H1 (cell line): ENCODE measurements at regions not wholly inside any gene's neighbourhood (a gene's known extent, or its start where the extent isn't known, plus 50 kb on each side); places are given as distances from the start of the nearest gene placed in this dataset.
A peak's percentile ranks its signal among the peaks of the same experiment; 100 is the strongest.

ENCODE experiments used
- CTCF ChIA-PET: fragments of 300-600 bp; sonication (Branson Sonifier 250); formaldehyde crosslinking; loops from one replicate; lab custom pipeline; 2021; ENCODE audit not compliant: partially characterized antibody; lab: Charles Lee
- POLR2A ChIA-PET: fragments of 300-600 bp; sonication (Branson Sonifier 250); formaldehyde crosslinking; loops from one replicate; lab custom pipeline; 2021; ENCODE audit warnings: inconsistent platforms; ENCODE audit not compliant: partially characterized antibody; lab: Charles Lee
- DNase-seq, 2 experiments: peaks; one replicate each; pipeline versions ENCODE4 v3.0.0 to v3.0.0-alpha.2; 2010 to 2022; ENCODE audit warnings: low spot score in 2 of 2, low read depth in 1 of 2, mixed read lengths in 1 of 2
- FAIRE-seq: peaks from 2 replicates; lab custom pipeline; 2011; peaks lifted over from hg19 to GRCh38; lab: Jason Lieb, UNC
- H2AFZ ChIP-seq: 2 replicates; pipeline ENCODE4 v1.8.1; 2012; ENCODE audit warnings: low read length, inconsistent platforms
- H2AK5ac ChIP-seq: 2 replicates; pipeline ENCODE4 v1.6.1; 2013; ENCODE audit warnings: low read depth, low read length
- H2BK120ac ChIP-seq: replicated peaks from 2 replicates; pipeline ENCODE3; 2013; ENCODE audit warnings: low read depth, low read length, inconsistent platforms
- H2BK12ac ChIP-seq: 2 replicates; pipeline ENCODE4 v1.6.1; 2013; ENCODE audit warnings: low read depth, low read length
- H2BK15ac ChIP-seq: 2 replicates; pipeline ENCODE4 v1.6.1; 2013; ENCODE audit warnings: low read length
- H2BK20ac ChIP-seq: 2 replicates; pipeline ENCODE4 v1.6.1; 2013; ENCODE audit warnings: low read length
- H2BK5ac ChIP-seq: 2 replicates; pipeline ENCODE4 v1.6.1; 2013; ENCODE audit warnings: low read depth, low read length
- H3K14ac ChIP-seq: 2 replicates; pipeline ENCODE4 v1.6.1; 2013; ENCODE audit warnings: inconsistent platforms; ENCODE audit not compliant: insufficient read length
- H3K18ac ChIP-seq: 2 replicates; pipeline ENCODE4 v1.6.1; 2013; ENCODE audit warnings: low read length; ENCODE audit errors: extremely low read depth
- H3K23ac ChIP-seq: 2 replicates; pipeline ENCODE4 v1.6.1; 2013; ENCODE audit warnings: inconsistent platforms; ENCODE audit not compliant: insufficient read length
- H3K23me2 ChIP-seq: 2 replicates; pipeline ENCODE4 v1.6.1; 2013; ENCODE audit warnings: low read depth, low read length
- H3K27ac ChIP-seq: 2 replicates; pipeline ENCODE4 v1.6.1; 2011; ENCODE audit warnings: low read depth, low read length, inconsistent platforms
- H3K27me3 ChIP-seq, 4 experiments: replicated peaks in 1 of 4; 1 replicate in 1 of 4; 2 replicates in 3 of 4; pipeline versions ENCODE4 v1.6.1 to v1.8.1; 2011 to 2013; ENCODE audit warnings: low read length in 3 of 4, mild to moderate bottlenecking in 3 of 4, inconsistent platforms in 2 of 4, mixed read lengths in 2 of 4, moderate library complexity in 1 of 4; ENCODE audit not compliant: control insufficient read depth in 3 of 4, insufficient read depth in 3 of 4; ENCODE audit errors: extremely low read depth in 1 of 4
- H3K36me3 ChIP-seq, 4 experiments: 2 replicates each; pipeline versions ENCODE4 v1.6.1 to v1.8.1; 2011 to 2013; ENCODE audit warnings: mild to moderate bottlenecking in 4 of 4, low read length in 3 of 4, moderate library complexity in 2 of 4, control low read depth in 1 of 4, inconsistent platforms in 1 of 4; ENCODE audit not compliant: insufficient read depth in 4 of 4, control insufficient read depth in 2 of 4
- H3K4ac ChIP-seq: replicated peaks from 2 replicates; pipeline ENCODE3; 2013; ENCODE audit warnings: low read length, low read depth, mixed read lengths, inconsistent platforms; ENCODE audit not compliant: insufficient read length
- H3K4me1 ChIP-seq, 4 experiments: replicated peaks in 1 of 4; 1 replicate in 1 of 4; 2 replicates in 3 of 4; pipeline versions ENCODE4 v1.6.1 to v1.8.1; 2011 to 2013; ENCODE audit warnings: low read length in 3 of 4, inconsistent platforms in 2 of 4, mixed read lengths in 1 of 4; ENCODE audit not compliant: insufficient read depth in 4 of 4, control insufficient read depth in 3 of 4
- H3K4me2 ChIP-seq, 2 experiments: 2 replicates each; pipeline versions ENCODE4 v1.6.1 to v1.8.1; 2011 to 2013; ENCODE audit warnings: low read depth in 2 of 2, low read length in 2 of 2, control low read depth in 1 of 2, inconsistent platforms in 1 of 2, mild to moderate bottlenecking in 1 of 2; ENCODE audit not compliant: insufficient read depth in 1 of 2
- H3K4me3 ChIP-seq, 4 experiments: fragments of 200-600, 300-600 bp in 1 of 4; sonication (generic), shearing (Covaris generic), sonication (Bioruptor Twin) in 1 of 4; 2 replicates each; pipeline versions ENCODE4 v1.5.1 to v1.8.1; 2011 to 2016; ENCODE audit warnings: low read length in 4 of 4, low read depth in 3 of 4, control low read depth in 2 of 4, inconsistent platforms in 2 of 4, mild to moderate bottlenecking in 2 of 4, mixed read lengths in 1 of 4, moderate library complexity in 1 of 4; ENCODE audit not compliant: insufficient read depth in 2 of 4; ENCODE audit errors: extremely low read depth in 1 of 4
- H3K56ac ChIP-seq: replicated peaks from 2 replicates; pipeline ENCODE3; 2013; ENCODE audit warnings: low read depth, mild to moderate bottlenecking, mixed read lengths, low read length, inconsistent platforms; ENCODE audit not compliant: insufficient read length
- H3K79me1 ChIP-seq: 2 replicates; pipeline ENCODE4 v1.6.1; 2013; ENCODE audit warnings: low read depth, low read length, control low read depth
- H3K79me2 ChIP-seq, 2 experiments: 2 replicates each; pipeline versions ENCODE4 v1.6.1 to v1.8.1; 2012 to 2013; ENCODE audit warnings: low read length in 2 of 2, mild to moderate bottlenecking in 2 of 2, inconsistent platforms in 1 of 2; ENCODE audit not compliant: insufficient read depth in 2 of 2, control insufficient read depth in 1 of 2
- H3K9ac ChIP-seq, 4 experiments: replicated peaks in 1 of 4; 1 replicate in 1 of 4; 2 replicates in 3 of 4; pipeline versions ENCODE4 v1.6.1 to v1.8.1; 2011 to 2013; ENCODE audit warnings: low read depth in 3 of 4, low read length in 3 of 4, control low read depth in 2 of 4, mild to moderate bottlenecking in 2 of 4, moderate library complexity in 2 of 4, inconsistent platforms in 1 of 4; ENCODE audit errors: extremely low read depth in 1 of 4
- H3K9me3 ChIP-seq, 2 experiments: 2 replicates each; pipeline versions ENCODE4 v1.6.1 to v1.8.1; 2012 to 2013; ENCODE audit warnings: mild to moderate bottlenecking in 2 of 2, moderate library complexity in 2 of 2, control low read depth in 1 of 2, inconsistent platforms in 1 of 2, low read depth in 1 of 2, low read length in 1 of 2, mixed read lengths in 1 of 2; ENCODE audit not compliant: insufficient read depth in 2 of 2
- H4K20me1 ChIP-seq, 2 experiments: replicated peaks in 1 of 2; 2 replicates each; pipeline versions ENCODE3 to v1.8.1; 2011 to 2013; ENCODE audit warnings: inconsistent platforms in 2 of 2, low read length in 2 of 2, mild to moderate bottlenecking in 1 of 2; ENCODE audit not compliant: insufficient read depth in 2 of 2, control insufficient read depth in 1 of 2
- H4K5ac ChIP-seq: 2 replicates; pipeline ENCODE4 v1.6.1; 2013; ENCODE audit warnings: low read length, low read depth, mixed read lengths, inconsistent platforms; ENCODE audit not compliant: insufficient read length
- H4K8ac ChIP-seq: 2 replicates; pipeline ENCODE4 v1.8.0; 2013; ENCODE audit warnings: mild to moderate bottlenecking, moderate library complexity, low read length, inconsistent platforms; ENCODE audit not compliant: insufficient read depth; ENCODE audit errors: extremely low read depth
- H4K91ac ChIP-seq: replicated peaks from 2 replicates; pipeline ENCODE3; 2013; ENCODE audit warnings: low read length, mixed read lengths, inconsistent platforms; ENCODE audit not compliant: insufficient read length
- CBX5 ChIP-seq: fragments of 300-800, 300-1000 bp; sonication (generic); IDR thresholded peaks from 2 replicates; pipeline ENCODE4 v1.7.1; 2016; ENCODE audit warnings: antibody characterized with exemption, low read length, low read depth
- CREB1 ChIP-seq: IDR thresholded peaks from 2 replicates; pipeline ENCODE4 v1.6.1; 2012; ENCODE audit warnings: inconsistent platforms
- EP300 ChIP-seq, 2 experiments: IDR thresholded peaks; 1 replicate in 1 of 2; 2 replicates in 1 of 2; pipeline ENCODE4 v1.6.1; 2011 to 2012; ENCODE audit warnings: low read depth in 2 of 2, low read length in 2 of 2, mild to moderate bottlenecking in 2 of 2, borderline replicate concordance in 1 of 2, inconsistent platforms in 1 of 2, moderate library complexity in 1 of 2
- EZH2 ChIP-seq: fragments of 200-600 bp; sonication (generic); IDR thresholded peaks from 2 replicates; pipeline ENCODE4 v1.7.1; 2012; ENCODE audit warnings: low read depth, mild to moderate bottlenecking, moderate library complexity, low read length, inconsistent platforms; ENCODE audit not compliant: severe bottlenecking
- HDAC2 ChIP-seq, 2 experiments: fragments of 300-600 bp in 1 of 2; sonication (generic) in 1 of 2; IDR thresholded peaks; 2 replicates each; pipeline ENCODE4 v1.6.1; 2011 to 2012; ENCODE audit warnings: low read depth in 2 of 2, low read length in 2 of 2, mild to moderate bottlenecking in 2 of 2, moderate library complexity in 2 of 2, borderline replicate concordance in 1 of 2, inconsistent platforms in 1 of 2
- HDAC6 ChIP-seq: IDR thresholded peaks from one replicate; pipeline ENCODE4 v1.7.1; 2012; ENCODE audit warnings: low read depth, mild to moderate bottlenecking, inconsistent platforms, low read length, moderate library complexity
- PHF8 ChIP-seq: fragments of 200-600 bp; sonication (generic); conservative IDR thresholded peaks from 2 replicates; pipeline ENCODE4 v1.7.1; 2012; ENCODE audit warnings: low read depth, mild to moderate bottlenecking, inconsistent platforms, low read length, moderate library complexity
- RBBP5 ChIP-seq: IDR thresholded peaks from 2 replicates; pipeline ENCODE4 v1.7.1; 2012; ENCODE audit warnings: low read depth, mild to moderate bottlenecking, inconsistent platforms, low read length, moderate library complexity, borderline replicate concordance
- SIRT6 ChIP-seq: IDR thresholded peaks from one replicate; pipeline ENCODE4 v1.7.1; 2012; ENCODE audit warnings: low read length, inconsistent platforms
- SP2 ChIP-seq: IDR thresholded peaks from 2 replicates; pipeline ENCODE4 v1.6.1; 2012; ENCODE audit warnings: mild to moderate bottlenecking, low read length, inconsistent platforms
- TAF7 ChIP-seq: optimal IDR thresholded peaks from 2 replicates; pipeline ENCODE3; 2011; ENCODE audit warnings: low read depth, mild to moderate bottlenecking, inconsistent platforms, low read length, moderate library complexity, borderline replicate concordance
- YY1 ChIP-seq: IDR thresholded peaks from 2 replicates; pipeline ENCODE4 v1.6.1; 2011; ENCODE audit warnings: low read depth, mild to moderate bottlenecking, low read length
- WGBS, 2 experiments: shearing (Covaris generic) in 1 of 2; methylation state at CpG; one replicate each; pipeline versions ENCODE4 v1.1.6 to v1.1.7; 2013 to 2015; ENCODE audit warnings: low lambda C conversion rate in 2 of 2, mixed read lengths in 2 of 2, inconsistent platforms in 1 of 2, low coverage in 1 of 2, missing lambda C conversion rate in 1 of 2; ENCODE audit not compliant: insufficient replicate concordance in 2 of 2, insufficient coverage in 1 of 2, insufficient read length in 1 of 2; ENCODE audit errors: extremely low coverage in 1 of 2, missing lambda C conversion rate in 1 of 2; 5-methylcytosine and 5-hydroxymethylcytosine counted together

DNA sequence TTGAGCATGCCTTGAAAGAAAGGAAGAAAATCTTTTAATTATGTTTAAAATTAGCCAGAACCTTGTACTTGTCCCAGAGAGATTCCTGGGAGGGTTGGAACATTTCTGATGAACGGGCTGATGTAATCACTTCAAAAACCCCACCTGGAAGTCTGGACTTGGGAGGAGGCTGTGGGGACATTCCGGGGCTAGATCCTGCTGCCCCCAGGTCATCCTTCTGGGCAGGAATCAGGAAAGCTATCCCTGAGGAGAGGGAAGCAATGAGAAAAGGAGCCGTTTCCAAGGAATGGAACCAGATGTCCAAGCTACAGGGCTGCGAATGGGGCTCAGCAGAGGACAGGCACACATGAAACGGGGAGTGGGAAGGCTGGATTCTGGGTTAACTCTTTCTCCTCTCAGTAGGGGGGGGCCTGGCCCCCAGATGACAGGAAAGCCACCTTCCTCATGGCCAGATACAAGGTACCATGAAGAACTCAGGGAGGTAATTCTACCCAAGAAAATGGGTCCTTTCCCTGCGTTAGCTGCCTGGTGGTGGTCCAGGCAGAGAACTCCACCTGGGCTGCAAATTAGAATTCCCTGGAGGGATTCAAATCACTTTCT, 280.1 kb downstream of the TCF7L2 start:
- Histone ChIP-seq H4K91ac (no peak overlapping the region), H3K14ac (no peak overlapping the region), H3K56ac (no peak overlapping the region), H2AK5ac (no peak overlapping the region), H3K9ac (no peak overlapping the region), H4K8ac (peak overlapping the region; percentile 52; the same call in 1 of the 2 replicates), H3K79me1 (no peaks in the 10 kb centered on the region), H2BK5ac (no peak overlapping the region), H2BK12ac (no peak overlapping the region), H3K4me1 (peaks cover 0 to 6% (median 0%) of the 10 kb centered on the region in 4 experiments; a peak in 1 of 7 replicates), H3K23ac (no peak overlapping the region), H3K4me2 (no peak overlapping the region), H2AFZ (peak overlapping the region; percentile 37; the same call in 1 of the 2 replicates), H3K23me2 (no peaks in the 10 kb centered on the region), H3K4ac (no peak overlapping the region), H2BK120ac (no peak overlapping the region), H3K36me3 (no peaks in the 10 kb centered on the region), H3K79me2 (no peaks in the 10 kb centered on the region), H4K20me1 (no peaks in the 10 kb centered on the region), H2BK20ac (no peak overlapping the region), H3K27ac (no peak overlapping the region), H2BK15ac (no peak overlapping the region), H3K4me3 (no peak overlapping the region), H3K27me3 (no peaks in the 10 kb centered on the region), H3K9me3 (no peaks in the 10 kb centered on the region), H4K5ac (no peak overlapping the region), H3K18ac (no peak overlapping the region)
- DNase-seq (peak in 1 of 2 experiments; percentile 42), FAIRE-seq (no peak)
- 76% methylated on average over 6 of the region's 6 CpGs; no CpG with 5 or more reads in 1 of the 2 experiments for WGBS, 2 experiments
- ChIA-PET CTCF (interaction anchor here (1.1 to 2.3 kb wide), 5 partner anchors 10 to 221 kb away, joined by 3 to 9 read pairs (median 3); no protein-coding TSS in a partner anchor), POLR2A (interaction anchor here (1.1 kb wide), 1 partner anchor 12 kb away, joined by 4 read pairs; no protein-coding TSS in a partner anchor)
- no peak for TF ChIP-seq EP300 (IDR thresholded peaks at IDR 0.05; ENCODE audit: borderline replicate concordance in 1 of 2, low read depth in 2 of 2, low read length in 2 of 2)
- no peak for TF ChIP-seq CREB1
- TF ChIP-seq SIRT6: no peak
- no peak for TF ChIP-seq EZH2
- TF ChIP-seq HDAC2 (IDR thresholded peaks at IDR 0.05; ENCODE audit: borderline replicate concordance in 1 of 2, low read depth in 2 of 2, low read length in 2 of 2): no peak
- no peak for TF ChIP-seq YY1
- no peak for TF ChIP-seq PHF8
- TF ChIP-seq TAF7: no peak
- TF ChIP-seq HDAC6: no peak
- no peak for TF ChIP-seq CBX5
- TF ChIP-seq RBBP5: no peak
- no peak for TF ChIP-seq SP2
